HG02623 (cell line): ENCODE measurements at regions not wholly inside any gene's neighbourhood (a gene's known extent, or its start where the extent isn't known, plus 50 kb on each side); places are given as distances from the start of the nearest gene placed in this dataset.

Experiments
- ATAC-seq: cut with Tn5 transposase; IDR thresholded peaks from one replicate; pipeline ENCODE4 v1.9.1; 2021; ENCODE audit warnings: moderate library complexity; ENCODE audit not compliant: unreplicated experiment

DNA sequence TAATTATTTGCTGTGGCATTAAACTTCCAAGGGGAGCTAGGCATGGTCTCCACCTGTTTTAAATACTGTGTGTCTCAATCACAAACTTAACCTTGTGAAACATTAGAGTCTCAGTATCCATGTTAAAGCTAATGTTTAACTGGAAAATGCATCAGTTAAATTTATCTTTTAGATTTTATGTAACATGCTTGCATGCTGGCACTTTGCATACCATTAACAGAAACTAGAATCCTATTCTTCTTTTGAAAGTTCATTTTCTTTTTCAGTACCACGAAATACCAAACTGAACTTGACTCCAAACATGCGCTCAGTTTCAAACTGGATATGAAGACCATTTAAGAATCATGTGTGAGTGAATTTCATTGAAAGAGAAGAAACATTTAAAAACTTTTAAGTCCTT lies 328.9 kb upstream of the SLC10A2 start:
- no peak for ATAC-seq

DNA sequence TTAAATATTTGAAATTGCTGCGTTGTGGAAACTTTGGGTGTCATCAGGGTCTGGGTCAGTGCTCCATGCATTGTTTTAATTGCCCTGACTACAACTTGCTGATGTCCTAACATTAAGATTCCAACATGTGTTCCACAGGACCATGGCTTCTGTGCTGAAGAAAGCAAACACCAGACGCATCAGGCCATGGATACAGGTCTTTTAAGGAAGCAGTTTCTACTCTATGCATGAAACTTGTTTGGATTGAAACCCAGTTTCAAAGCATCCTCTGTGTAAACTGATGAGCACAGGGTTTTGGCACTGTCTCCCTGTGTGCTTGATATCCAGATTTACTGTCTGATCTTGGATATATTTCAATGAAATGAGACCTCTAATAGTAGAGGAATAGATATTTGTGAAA lies 328.4 kb upstream of the SLC10A2 start:
- no peak for ATAC-seq

DNA sequence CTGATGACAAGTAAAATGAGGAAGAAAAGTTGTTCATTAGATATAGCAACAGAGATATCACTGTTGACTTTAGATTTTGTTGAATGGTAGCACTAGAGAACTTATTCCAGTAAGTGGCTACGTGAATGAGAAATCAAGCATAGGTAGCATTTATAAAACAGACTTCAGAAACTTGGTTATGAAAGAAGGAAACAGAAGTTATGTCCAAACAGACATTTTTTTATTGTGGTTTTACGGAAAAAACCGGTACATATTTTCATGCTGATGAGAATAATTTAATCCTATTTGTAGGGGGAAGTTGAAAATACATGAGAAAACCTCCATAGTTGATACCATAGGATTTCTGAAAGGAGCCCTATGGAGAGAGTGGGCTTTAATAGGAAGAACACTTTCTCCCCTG lies 325.7 kb upstream of the SLC10A2 start:
- ATAC-seq = no peak

DNA sequence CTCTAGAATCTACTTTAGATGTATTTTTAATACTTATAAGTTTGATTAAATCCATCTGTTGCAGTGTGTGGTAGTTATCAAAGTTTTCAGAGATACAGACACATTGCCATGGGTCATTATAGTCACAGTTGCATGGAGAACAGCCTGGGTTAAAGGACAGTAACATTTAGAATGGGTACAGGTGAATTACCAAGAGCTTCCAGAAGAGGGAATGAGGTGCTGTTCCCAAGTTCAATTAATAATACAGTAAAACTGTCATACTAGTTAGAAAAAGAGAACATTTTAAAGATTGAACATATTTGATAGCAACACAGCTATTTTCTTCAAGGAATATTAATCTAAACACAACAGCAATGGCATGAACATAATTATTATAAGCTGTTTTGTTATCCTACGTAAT lies 322.6 kb upstream of the SLC10A2 start:
- no peak for ATAC-seq

DNA sequence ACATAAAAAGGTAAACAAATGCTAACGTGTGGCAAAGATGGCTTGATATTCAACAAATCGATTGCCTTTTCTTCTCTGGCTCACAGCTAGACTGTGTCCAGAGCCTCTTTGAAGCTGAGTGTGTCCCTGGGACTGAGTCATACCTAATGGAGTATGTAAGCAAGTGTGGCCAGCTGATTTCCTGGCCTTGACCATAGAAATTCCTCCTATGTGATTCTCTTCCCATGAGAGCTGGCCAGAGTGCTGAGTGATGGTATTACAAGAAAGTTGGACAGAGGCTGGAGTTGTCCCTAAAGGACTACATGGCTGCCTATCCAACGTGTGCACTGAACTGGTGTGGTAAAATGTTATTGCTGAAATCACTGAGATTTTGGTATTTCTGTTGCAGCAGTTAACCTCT lies 320.1 kb upstream of the SLC10A2 start:
- ATAC-seq = no peak

DNA sequence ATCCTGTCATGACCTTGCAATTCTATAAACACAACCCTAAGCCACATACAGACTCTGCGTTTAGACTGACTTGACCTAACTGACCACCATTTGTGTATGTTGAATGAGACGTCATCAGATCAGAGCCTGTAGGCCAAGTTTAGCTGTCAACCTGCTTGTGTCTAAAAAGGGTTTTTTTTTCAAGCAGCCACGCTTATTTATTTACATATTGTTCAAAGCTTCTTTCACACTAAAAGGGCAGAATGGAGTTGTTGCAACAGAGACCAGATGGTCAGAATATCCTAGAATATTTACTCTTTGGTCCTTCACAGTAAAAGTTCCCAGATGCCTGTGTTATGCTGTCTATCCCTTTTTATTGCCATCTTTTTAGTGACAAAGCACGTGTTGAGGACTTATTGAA lies 307.7 kb upstream of the SLC10A2 start:
- no peak for ATAC-seq

DNA sequence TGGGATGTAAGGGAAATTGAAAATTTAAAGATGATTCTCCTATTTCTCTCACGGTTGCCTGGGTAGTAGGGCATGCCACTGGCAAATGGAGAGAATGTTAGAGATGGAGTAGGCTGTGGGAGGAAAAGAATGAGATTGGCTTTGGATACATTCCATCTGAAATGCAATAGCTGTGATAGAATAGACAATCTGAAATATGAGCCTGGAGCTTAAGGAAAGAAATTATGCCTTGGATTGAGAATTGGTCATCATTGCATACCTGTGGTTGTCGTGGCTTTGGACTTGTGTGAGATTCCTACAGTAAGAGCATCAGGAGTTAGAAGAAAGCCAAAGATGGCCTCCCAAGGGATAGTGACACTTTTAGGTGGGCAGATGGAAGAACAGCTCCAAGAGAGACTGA lies 305.1 kb upstream of the SLC10A2 start:
- ATAC-seq = no peak

DNA sequence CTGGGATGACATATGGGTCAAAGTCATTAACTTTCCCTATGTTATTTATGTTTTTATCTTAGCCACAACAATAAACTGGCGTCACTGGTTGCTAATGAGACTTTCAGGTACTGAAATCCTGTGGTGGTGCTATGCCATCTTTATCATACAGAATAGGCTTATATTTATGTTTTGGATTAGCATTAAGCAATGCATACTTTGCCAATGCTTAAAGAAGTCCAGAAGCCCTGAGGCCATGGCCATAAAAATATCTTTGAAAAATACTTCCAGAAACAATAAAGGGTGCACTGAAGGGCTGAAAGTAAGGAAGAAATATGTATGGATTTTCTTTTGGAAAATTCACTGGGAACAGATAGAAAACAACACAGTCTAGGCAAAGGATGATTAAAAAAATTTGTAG lies 304.6 kb upstream of the SLC10A2 start:
- ATAC-seq = no peak

DNA sequence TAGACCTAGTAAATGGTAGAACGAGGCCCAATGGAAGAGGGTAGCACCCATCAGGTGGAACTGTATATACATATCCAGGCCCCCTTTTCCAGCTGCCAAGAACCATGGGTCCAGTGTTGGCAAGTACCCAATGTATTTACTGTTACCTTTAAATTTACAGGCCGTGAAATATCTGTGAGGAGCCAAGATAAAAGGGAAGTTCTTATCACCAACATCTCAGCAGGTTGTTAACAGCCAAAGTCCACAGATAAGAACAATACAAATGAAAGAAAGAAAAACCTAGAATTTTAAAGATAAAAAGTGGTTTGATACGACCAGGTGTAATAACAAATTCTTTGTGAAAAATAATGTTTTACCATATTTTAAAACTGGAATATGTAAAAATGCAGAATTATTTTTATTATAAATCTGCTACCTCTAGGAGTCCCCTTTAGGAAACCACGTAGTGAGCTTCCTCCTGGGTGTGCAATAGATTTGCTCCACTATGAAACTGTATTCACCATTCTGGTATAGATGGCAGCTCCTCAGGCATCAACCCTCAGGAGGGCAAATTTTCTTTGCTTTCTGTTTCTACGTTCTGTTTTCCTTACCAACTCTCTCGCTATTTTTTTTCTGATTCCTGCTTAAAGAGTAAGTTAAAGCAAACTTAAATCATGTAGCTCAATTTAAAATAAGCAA lies 292.2 kb upstream of the SLC10A2 start:
- no peak for ATAC-seq

DNA sequence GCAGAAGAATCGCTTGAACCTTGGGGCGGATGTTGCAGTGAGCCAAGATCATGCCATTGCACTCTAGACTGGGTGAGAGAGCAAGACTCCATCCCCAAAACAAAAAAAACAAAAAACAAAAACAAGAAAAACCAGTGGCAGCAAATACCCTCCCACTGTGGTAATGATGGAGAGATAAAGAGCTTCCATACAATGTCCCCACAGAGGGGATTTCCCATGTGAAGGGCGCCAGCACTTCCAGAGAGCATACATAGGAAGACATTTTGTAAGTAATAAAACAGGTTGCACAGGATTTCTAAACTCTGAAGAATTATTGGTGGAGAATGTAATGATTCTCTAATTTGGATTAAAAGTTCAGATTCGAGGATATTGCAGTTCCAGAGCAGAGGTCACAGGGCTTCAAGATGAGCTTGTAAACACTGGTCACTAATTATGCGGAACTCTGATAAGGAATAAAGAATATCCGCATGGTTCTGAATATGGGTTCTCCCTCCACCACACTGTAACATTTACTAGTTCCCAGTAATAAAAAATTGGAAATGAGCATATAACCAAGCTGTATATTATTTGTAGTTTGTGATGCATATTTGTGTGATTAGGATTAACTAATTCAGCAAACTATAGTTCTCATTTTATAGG lies 290.1 kb upstream of the SLC10A2 start:
- ATAC-seq = no peak

DNA sequence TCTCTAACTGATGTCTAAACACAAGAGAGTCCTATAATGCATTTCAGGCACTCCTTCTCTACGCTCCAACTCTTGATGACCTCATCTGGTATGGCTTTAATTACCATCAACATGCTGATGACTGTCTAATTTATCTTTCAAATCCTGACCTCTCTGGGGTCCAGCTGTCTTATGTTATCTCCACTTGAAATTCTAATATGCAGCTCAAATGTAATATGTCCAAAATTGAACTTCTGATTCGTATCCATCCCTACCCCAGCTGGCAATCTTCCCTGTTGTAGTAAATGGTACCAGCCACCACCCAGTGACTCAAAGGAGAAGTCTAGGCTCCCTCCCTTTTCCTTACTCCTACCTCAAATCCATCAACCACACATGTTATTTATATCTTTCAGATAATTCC lies 288.0 kb upstream of the SLC10A2 start:
- ATAC-seq = no peak

DNA sequence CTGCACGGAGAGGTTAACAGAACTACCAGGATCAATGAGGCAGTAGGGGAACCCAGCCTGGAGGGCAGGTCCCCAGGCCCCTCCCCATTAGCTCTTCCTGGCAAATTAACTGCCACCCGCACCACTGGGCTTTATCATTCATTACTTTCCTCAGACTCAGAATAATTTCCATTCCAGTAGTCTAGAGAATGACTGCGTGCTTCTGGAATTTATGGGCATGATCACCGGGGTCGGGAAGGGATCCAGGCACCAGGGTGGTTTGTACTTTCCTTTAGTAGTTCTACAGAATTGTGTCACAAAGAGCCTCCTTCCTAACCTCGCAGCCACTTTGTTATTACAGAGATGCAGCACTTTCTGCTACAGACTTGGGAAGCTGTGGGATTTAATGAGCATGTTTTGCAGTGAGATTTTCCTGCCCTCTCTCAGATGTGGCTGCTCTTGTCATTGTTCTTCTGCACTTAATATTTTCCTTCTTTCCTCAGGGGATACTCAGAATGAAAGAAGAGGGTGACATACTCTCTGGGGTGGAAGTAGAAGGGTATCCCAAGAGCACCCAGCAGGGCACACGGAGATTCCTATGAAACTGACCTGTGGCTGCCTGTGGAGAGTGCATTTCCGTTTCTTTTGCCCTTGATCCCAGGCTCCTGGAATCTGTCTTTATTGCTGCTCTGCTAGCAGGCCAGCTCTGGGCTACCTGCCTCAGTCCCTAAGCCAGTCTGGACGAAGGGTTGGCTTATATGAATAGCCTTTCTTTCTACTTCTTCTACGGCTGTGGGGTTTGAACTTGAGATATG lies 285.0 kb upstream of the SLC10A2 start:
- no peak for ATAC-seq

DNA sequence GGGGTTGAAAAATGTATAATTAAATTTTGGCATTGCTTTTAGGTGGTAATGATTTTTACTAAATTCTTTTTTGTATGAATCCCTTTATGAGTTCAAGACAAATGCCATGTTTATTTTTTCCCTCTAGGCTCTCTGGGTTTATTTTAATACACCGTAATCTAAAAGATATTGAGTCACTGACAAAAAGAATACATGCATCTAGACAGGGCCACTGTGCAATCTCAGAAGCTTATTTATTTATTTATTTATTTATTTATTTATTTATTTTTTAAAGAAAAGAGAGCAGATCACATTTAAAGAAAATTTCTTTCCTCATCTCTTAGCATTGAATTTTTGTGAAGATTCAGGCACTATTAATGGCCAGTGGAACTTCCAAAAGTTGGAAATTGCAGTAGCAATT lies 283.9 kb upstream of the SLC10A2 start:
- no peak for ATAC-seq

DNA sequence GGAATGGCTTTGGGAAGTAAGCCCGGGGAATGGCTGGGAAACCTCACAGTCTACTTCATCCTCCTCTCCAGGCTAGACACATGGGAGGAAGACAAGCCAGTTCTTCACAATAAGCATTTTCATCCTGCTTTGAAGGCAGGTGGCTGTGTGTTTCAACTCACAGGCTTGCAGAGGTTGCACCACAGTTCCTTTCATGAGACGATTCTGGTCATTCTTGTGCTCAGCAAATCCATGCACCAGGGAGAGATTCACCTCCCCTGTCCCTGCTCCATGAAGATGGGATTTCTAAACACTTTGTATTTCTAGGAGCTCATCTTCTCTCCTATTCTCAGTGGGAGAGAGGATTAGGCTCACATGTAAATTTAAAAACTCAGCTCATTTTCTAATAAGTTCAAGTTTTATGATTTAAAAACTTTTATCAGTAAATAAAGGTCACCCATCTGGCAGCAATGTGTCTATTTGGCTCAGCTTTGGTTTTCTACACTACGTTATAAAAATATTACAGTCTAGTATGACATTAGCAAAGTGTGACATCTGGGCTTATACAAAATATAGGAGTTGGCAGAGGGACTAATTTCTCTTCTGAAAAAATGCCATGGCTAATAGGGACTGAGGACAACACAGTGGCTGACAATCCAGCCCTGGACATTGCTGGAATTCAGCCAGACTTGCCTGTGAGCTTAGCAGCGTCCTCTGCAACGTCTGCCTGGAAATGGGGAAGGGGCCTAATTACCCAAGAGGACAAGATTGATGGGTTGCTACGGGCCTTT lies 283.2 kb upstream of the SLC10A2 start:
- no peak for ATAC-seq

DNA sequence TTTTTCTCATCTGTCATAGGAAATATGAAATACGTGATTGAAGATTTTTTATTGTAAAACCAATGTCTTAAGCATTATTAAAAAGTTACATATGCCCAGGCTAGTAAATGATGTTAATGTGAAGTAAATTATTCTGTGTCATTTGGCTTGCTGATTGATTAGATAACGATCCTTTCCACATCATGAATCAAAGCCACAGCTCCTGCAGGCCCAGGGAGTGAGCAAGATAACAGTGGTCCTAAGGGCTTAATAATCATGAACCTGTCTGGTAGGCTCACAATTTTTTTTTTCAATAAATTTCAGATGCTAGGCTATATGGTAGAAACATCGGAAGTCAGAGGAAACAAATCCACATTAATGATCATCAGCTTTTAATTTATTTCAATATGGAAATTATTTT lies 269.0 kb upstream of the SLC10A2 start:
- ATAC-seq = no peak

DNA sequence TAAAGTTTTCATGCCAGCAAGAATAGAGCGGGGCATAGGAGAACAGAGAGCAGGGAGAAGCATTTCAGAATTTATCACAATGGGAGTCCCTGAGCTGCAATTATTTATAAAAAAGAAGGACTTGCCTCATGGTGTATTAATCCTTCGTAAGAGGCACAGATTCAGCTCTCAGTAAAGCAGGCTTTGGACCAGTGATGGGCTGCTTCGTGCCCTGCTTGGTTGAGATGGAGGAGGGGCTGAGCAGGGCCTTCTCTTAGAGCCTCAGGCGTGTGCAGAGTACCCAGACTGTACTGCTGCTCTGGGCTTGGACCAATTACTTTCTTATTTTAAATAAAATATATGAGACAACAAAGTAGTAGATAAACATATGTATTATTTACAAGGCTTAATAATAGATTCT lies 265.7 kb upstream of the SLC10A2 start:
- ATAC-seq = no peak

DNA sequence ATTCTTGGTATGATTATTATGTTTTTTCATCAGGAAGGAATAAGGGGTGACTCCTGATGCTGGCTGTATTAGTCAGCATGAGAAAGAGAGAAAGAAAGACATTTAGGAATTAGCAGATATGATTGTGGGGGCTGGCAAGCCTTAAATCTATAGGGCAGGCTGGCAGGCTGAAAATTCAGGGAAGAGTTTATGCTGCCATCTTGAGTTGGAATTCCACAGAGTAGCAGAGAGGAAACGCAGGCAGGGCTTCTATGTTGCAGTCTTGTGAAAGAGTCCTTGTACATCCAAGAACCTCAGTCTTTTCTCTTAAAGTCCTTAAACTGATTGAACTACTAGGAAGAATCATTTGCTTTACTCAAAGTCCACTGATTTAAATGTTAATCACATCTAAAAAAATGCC lies 262.7 kb upstream of the SLC10A2 start:
- ATAC-seq = no peak

DNA sequence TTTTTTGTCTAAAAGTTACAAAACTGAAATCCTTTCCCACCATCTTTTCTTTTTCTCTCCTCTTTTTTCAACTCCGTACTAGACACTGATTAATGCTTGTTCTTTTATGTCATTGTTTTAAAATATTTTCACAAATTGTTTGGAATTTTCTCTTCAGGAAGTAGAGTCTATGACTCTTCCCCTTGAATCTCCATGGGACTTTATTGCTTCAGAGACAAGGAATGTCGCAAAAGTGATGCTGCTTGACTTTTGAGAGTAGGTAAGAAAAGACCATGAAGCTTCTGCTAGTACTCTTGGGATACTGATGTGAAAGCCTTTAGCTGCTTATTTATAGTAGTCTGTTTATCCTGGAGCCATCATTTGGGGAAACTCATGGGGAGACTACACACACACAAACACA lies 260.1 kb upstream of the SLC10A2 start:
- no peak for ATAC-seq

DNA sequence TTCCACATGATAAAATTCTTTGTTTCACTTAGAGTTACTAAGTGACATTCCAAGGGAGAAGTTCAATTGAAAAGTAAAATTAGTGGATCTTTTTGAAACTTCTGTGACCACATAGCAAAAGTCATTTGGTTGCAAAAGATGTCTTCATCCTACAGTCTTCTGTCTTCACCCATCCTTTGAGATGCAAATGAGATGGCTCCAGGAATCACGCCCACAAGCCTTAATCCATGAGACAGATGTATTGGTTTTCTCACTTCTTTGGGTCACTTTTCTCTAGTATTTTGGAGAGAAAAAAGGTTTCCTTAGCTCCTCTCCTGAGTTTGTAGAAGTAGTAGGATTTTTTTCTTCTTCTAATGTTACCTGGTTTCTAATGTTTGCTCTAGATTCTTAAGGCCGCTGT lies 259.5 kb upstream of the SLC10A2 start:
- ATAC-seq = no peak

DNA sequence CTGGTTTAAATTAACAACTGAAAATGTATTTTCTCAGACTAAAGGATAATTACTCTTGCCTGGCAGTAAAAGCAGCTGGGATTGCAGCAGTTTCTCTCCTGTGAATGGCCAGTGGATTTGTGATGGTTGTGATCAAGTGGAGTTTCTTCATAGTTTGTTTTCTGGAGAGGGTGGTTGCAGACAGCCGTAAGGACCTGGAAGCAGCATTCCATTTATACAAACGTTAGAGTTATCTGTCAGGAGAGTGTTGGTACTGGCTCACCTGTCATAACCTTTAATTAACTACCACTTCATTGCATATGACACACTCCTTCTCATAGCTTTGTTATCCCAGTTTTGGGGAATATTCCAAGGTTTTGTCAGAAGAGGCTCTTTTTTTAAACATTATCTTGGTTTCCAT lies 258.4 kb upstream of the SLC10A2 start:
- ATAC-seq = no peak

DNA sequence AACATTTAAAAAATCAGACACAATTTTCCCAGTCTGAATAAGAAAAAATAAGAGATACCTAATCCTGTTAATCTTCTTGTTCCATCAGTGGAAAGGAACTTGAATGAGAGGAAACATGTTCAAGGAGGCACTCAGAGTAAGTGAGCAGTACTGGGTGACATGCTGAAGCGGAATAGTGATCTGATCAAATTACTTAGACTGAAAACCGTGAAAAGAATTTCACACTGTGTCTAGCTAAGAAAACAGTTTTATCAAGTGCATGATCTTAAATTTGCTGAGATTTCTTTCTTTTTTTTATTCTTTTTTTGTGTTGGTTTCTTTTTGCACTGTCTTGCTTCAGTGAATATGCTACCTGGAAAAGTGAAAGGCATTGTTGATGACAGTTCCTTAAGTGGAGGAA lies 249.5 kb upstream of the SLC10A2 start:
- no peak for ATAC-seq

DNA sequence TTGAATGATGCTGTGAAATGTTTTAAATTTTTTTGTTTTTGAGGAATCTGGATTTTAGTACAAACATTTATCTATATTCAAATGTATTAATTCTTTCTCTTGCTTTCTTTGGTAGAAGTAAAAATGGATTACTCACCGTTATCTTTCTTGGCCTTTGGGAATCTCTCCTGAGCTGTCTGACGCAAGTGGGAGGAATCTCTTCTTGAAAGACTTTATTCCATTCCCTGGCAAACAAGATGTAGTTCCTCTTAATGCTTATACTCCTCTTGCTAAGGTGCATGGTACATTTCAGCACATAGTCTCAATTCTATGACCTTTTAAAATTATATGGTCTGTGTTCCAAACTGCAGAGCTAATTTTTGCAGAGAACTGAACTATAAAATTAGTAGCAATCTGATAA lies 246.2 kb upstream of the SLC10A2 start:
- no peak for ATAC-seq
